ENCODE measurements at regions not wholly inside any gene's neighbourhood (a gene's known extent, or its start where the extent isn't known, plus 50 kb on each side); places are given as distances from the start of the nearest gene placed in this dataset.

DNA sequence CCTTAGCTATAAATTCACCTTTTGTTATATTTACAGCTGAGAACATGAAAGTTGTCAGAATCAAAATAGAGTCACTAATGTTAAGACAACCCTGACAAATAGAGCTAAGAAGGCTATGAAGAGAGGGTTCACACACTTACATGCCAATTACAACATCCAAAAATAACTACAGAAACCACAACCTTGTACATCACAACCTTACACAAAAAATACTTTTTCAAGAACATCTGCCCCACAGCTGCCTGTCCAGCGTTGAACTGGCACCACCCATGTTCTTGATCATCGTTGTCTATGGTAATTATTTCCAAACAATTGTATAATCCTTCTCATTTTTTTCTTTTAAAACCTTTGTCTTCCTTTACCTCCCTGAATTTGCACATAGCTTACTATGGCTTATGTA lies 231.2 kb upstream of the FKBP1C start:
- H3K4me3 ChIP-seq (ENCODE audit: control extremely low read depth in 1 of 5, extremely low read depth in 1 of 5, insufficient read depth in 1 of 5, low read depth in 2 of 5, low read length in 4 of 5), result no peak overlapping the region
- DNase-seq, result no peak
- no peak overlapping the region for H3K9ac ChIP-seq (ENCODE audit: low read length)
- H3K27ac ChIP-seq (ENCODE audit: low read length in 2 of 2), result no peak overlapping the region
- POLR2A ChIA-PET, result no interaction called here
- H3K36me3 ChIP-seq (replicated peaks in 1 of 2; ENCODE audit: control extremely low read depth in 1 of 2, control insufficient read depth in 1 of 2, extremely low read depth in 1 of 2, insufficient read depth in 2 of 2, low read length in 1 of 2), result no peaks in the 10 kb centered on the region
- Mint-ChIP-seq H3K27ac (no peak overlapping the region), H3K4me1 (no peaks in the 10 kb centered on the region), H3K27me3 (no peaks in the 10 kb centered on the region), H3K4me3 (no peak overlapping the region), H3K9me3 (ENCODE audit: insufficient read depth) (no peaks in the 10 kb centered on the region)
- H3K4me1 ChIP-seq (ENCODE audit: control insufficient read depth in 2 of 2, insufficient read depth in 2 of 2, low read length in 2 of 2), result no peaks in the 10 kb centered on the region
- H2AFZ ChIP-seq (ENCODE audit: insufficient read depth, low read depth, low read length, poor library complexity, severe bottlenecking), result no peak overlapping the region
- no peaks in the 10 kb centered on the region for H3K27me3 ChIP-seq (replicated peaks in 1 of 4; ENCODE audit: control extremely low read depth in 1 of 4, control insufficient read depth in 3 of 4, insufficient read depth in 4 of 4, low read length in 3 of 4)
- no peaks in the 10 kb centered on the region for H3K79me2 ChIP-seq (ENCODE audit: control insufficient read depth, insufficient read depth, low read length)
- 86% methylated on average over 1 of the region's 2 CpGs for WGBS (ENCODE audit: insufficient coverage)
- ATAC-seq (ENCODE audit: low read depth), result no peak
- no peaks in the 10 kb centered on the region for H4K20me1 ChIP-seq (ENCODE audit: control insufficient read depth, insufficient read depth, low read length, poor library complexity, severe bottlenecking)
- no peak overlapping the region for H3K4me2 ChIP-seq (replicated peaks; ENCODE audit: low read depth, low read length, poor library complexity, severe bottlenecking)
- TF ChIP-seq, protein P1, sequence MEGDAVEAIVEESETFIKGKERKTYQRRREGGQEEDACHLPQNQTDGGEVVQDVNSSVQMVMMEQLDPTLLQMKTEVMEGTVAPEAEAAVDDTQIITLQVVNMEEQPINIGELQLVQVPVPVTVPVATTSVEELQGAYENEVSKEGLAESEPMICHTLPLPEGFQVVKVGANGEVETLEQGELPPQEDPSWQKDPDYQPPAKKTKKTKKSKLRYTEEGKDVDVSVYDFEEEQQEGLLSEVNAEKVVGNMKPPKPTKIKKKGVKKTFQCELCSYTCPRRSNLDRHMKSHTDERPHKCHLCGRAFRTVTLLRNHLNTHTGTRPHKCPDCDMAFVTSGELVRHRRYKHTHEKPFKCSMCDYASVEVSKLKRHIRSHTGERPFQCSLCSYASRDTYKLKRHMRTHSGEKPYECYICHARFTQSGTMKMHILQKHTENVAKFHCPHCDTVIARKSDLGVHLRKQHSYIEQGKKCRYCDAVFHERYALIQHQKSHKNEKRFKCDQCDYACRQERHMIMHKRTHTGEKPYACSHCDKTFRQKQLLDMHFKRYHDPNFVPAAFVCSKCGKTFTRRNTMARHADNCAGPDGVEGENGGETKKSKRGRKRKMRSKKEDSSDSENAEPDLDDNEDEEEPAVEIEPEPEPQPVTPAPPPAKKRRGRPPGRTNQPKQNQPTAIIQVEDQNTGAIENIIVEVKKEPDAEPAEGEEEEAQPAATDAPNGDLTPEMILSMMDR (IDR thresholded peaks at IDR 0.05), result no peak
- no peak for TF ChIP-seq EZH2 (IDR thresholded peaks at IDR 0.05; ENCODE audit: borderline replicate concordance, insufficient read depth, low read depth, low read length, poor library complexity, severe bottlenecking)
- intact Hi-C loops (cut with micrococcal nuclease), result no loop called here
- no peaks in the 10 kb centered on the region for H3K9me3 ChIP-seq (ENCODE audit: control extremely low read depth in 1 of 3, control insufficient read depth in 2 of 3, insufficient read depth in 1 of 3, low read length in 2 of 3)
- CTCF ChIA-PET, result interaction anchor here (0.7 kb wide), 1 partner anchor 12 kb away, joined by 3 read pairs; no protein-coding TSS in a partner anchor

DNA sequence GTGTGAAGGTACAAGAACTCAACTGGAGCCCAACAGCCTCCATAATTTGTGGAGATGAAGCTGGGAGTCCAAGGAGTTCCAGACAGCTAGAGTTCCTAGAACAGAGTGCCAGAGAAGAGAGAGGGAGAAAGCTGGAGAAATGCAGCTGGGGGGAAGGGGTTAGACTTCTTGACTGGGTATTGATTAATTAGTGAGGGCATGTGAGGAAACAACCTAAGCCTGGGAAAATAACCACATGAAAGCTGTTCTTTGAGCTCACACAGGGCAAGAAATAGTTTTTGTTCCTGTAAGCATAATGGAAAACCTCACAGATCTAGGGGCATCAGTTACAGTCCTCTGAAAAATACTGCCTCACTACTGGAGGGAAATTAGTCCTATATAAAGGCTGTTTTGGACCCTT lies 230.5 kb upstream of the FKBP1C start:
- no peak overlapping the region for H3K9ac ChIP-seq (ENCODE audit: low read length)
- H3K27ac Mint-ChIP-seq, result no peak overlapping the region
- no peaks in the 10 kb centered on the region for H3K4me1 Mint-ChIP-seq
- H3K36me3 ChIP-seq (replicated peaks in 1 of 2; ENCODE audit: control extremely low read depth in 1 of 2, control insufficient read depth in 1 of 2, extremely low read depth in 1 of 2, insufficient read depth in 2 of 2, low read length in 1 of 2), result no peaks in the 10 kb centered on the region
- H3K4me3 Mint-ChIP-seq, result no peak overlapping the region
- intact Hi-C loops (cut with micrococcal nuclease), result no loop called here
- H3K9me3 Mint-ChIP-seq (ENCODE audit: insufficient read depth), result no peaks in the 10 kb centered on the region
- no peak overlapping the region for H3K27ac ChIP-seq (ENCODE audit: low read length in 2 of 2)
- no peaks in the 10 kb centered on the region for H3K79me2 ChIP-seq (ENCODE audit: control insufficient read depth, insufficient read depth, low read length)
- H3K9me3 ChIP-seq (ENCODE audit: control extremely low read depth in 1 of 3, control insufficient read depth in 2 of 3, insufficient read depth in 1 of 3, low read length in 2 of 3), result no peaks in the 10 kb centered on the region
- ChIA-PET POLR2A (no interaction called here), CTCF (no interaction called here)
- TF ChIP-seq, protein P1 (IDR thresholded peaks at IDR 0.05), result no peak
- no peak for TF ChIP-seq EZH2 (IDR thresholded peaks at IDR 0.05; ENCODE audit: borderline replicate concordance, insufficient read depth, low read depth, low read length, poor library complexity, severe bottlenecking)
- no peak for ATAC-seq (ENCODE audit: low read depth)
- no peak for DNase-seq
- H2AFZ ChIP-seq (ENCODE audit: insufficient read depth, low read depth, low read length, poor library complexity, severe bottlenecking), result no peak overlapping the region
- no peaks in the 10 kb centered on the region for H4K20me1 ChIP-seq (ENCODE audit: control insufficient read depth, insufficient read depth, low read length, poor library complexity, severe bottlenecking)
- H3K4me1 ChIP-seq (ENCODE audit: control insufficient read depth in 2 of 2, insufficient read depth in 2 of 2, low read length in 2 of 2), result no peaks in the 10 kb centered on the region
- no peaks in the 10 kb centered on the region for H3K27me3 Mint-ChIP-seq
- no peaks in the 10 kb centered on the region for H3K27me3 ChIP-seq (replicated peaks in 1 of 4; ENCODE audit: control extremely low read depth in 1 of 4, control insufficient read depth in 3 of 4, insufficient read depth in 4 of 4, low read length in 3 of 4)
- H3K4me3 ChIP-seq (ENCODE audit: control extremely low read depth in 1 of 5, extremely low read depth in 1 of 5, insufficient read depth in 1 of 5, low read depth in 2 of 5, low read length in 4 of 5), result no peak overlapping the region
- no peak overlapping the region for H3K4me2 ChIP-seq (replicated peaks; ENCODE audit: low read depth, low read length, poor library complexity, severe bottlenecking)

Measured in B cell (primary cell).